IMR-90 (cell line): ENCODE measurements at regions not wholly inside any gene's neighbourhood (a gene's known extent, or its start where the extent isn't known, plus 50 kb on each side); places are given as distances from the start of the nearest gene placed in this dataset.
A peak's percentile ranks its signal among the peaks of the same experiment; 100 is the strongest.

Experiments used
- ATAC-seq: fragments of 200-7000 bp; cut with Tn5 transposase; 2 replicates; pipeline ENCODE4 v1.9.1; 2020; ENCODE audit warnings: low read depth, mild to moderate bottlenecking, moderate library complexity
- BruUV-seq: library from RNA; stranded (reverse); fragments of 400-500 nt; replicated peaks from 2 replicates; lab custom pipeline; 2021; lab: Mats Ljungman, UMichigan
- CTCF ChIA-PET: fragments of 300-600 bp; formaldehyde crosslinking; extraction: SDS; loops from one replicate; lab custom pipeline; 2021; ENCODE audit warnings: antibody characterized with exemption; lab: Yijun Ruan, JAX
- POLR2A ChIA-PET: fragments of 300-600 bp; sonication (Branson Sonifier 250); formaldehyde crosslinking; loops from one replicate; lab custom pipeline; 2022; ENCODE audit warnings: antibody characterized with exemption; ENCODE audit not compliant: unreplicated experiment; lab: Charles Lee
- DNase-seq: peaks from one replicate; pipeline ENCODE4 v3.0.0; 2013
- H2AFZ ChIP-seq: replicated peaks from 2 replicates; pipeline ENCODE3; 2013; ENCODE audit warnings: low read length, mild to moderate bottlenecking; ENCODE audit not compliant: poor library complexity
- H2AK5ac ChIP-seq: 2 replicates; pipeline ENCODE4 v1.6.1; 2013; ENCODE audit warnings: low read depth, low read length, inconsistent platforms
- H2AK9ac ChIP-seq: replicated peaks from 2 replicates; pipeline ENCODE3; 2013; ENCODE audit warnings: mild to moderate bottlenecking, low read depth, low read length, moderate library complexity; ENCODE audit not compliant: poor library complexity
- H2BK120ac ChIP-seq: 2 replicates; pipeline ENCODE4 v1.6.1; 2013; ENCODE audit warnings: low read depth, low read length, inconsistent platforms
- H2BK15ac ChIP-seq: 3 replicates; pipeline ENCODE4 v1.6.1; 2013; ENCODE audit warnings: low read depth, low read length, inconsistent platforms
- H2BK20ac ChIP-seq: 2 replicates; pipeline ENCODE4 v1.6.1; 2013; ENCODE audit warnings: low read depth, mild to moderate bottlenecking, inconsistent platforms, low read length, moderate library complexity
- H2BK5ac ChIP-seq: 2 replicates; pipeline ENCODE4 v1.6.1; 2013; ENCODE audit warnings: mild to moderate bottlenecking, low read depth, low read length, inconsistent platforms; ENCODE audit not compliant: poor library complexity, severe bottlenecking
- H3K14ac ChIP-seq: replicated peaks from 2 replicates; pipeline ENCODE4 v1.6.1; 2013; ENCODE audit warnings: low read depth, low read length, inconsistent platforms
- H3K18ac ChIP-seq: 2 replicates; pipeline ENCODE4 v1.6.1; 2013; ENCODE audit warnings: low read depth, low read length, control low read depth
- H3K23ac ChIP-seq: 2 replicates; pipeline ENCODE4 v1.6.1; 2013; ENCODE audit warnings: low read depth, low read length, inconsistent platforms
- H3K27ac ChIP-seq: 2 replicates; pipeline ENCODE4 v1.5.1; 2013; ENCODE audit warnings: mild to moderate bottlenecking, control low read depth, low read length; ENCODE audit not compliant: insufficient read depth
- H3K27me3 ChIP-seq: 2 replicates; pipeline ENCODE4 v1.6.1; 2013; ENCODE audit warnings: low read length; ENCODE audit not compliant: control insufficient read depth, insufficient read depth
- H3K36me3 ChIP-seq: 2 replicates; pipeline ENCODE4 v1.6.1; 2013; ENCODE audit warnings: low read length, mixed read lengths; ENCODE audit not compliant: control insufficient read depth, insufficient read depth
- H3K4ac ChIP-seq: 2 replicates; pipeline ENCODE4 v1.6.1; 2013; ENCODE audit warnings: low read depth, low read length, inconsistent platforms
- H3K4me1 ChIP-seq: 2 replicates; pipeline ENCODE4 v1.6.1; 2013; ENCODE audit warnings: low read length, mixed read lengths; ENCODE audit not compliant: control insufficient read depth, insufficient read depth
- H3K4me2 ChIP-seq: 2 replicates; pipeline ENCODE4 v1.6.1; 2013; ENCODE audit warnings: low read depth, mild to moderate bottlenecking, control low read depth, low read length, moderate library complexity
- H3K4me3 ChIP-seq: 2 replicates; pipeline ENCODE4 v1.5.1; 2013; ENCODE audit warnings: low read depth, mild to moderate bottlenecking, control low read depth, low read length, moderate library complexity; ENCODE audit not compliant: insufficient read depth
- H3K56ac ChIP-seq: 2 replicates; pipeline ENCODE4 v1.6.1; 2013; ENCODE audit warnings: low read length, inconsistent platforms; ENCODE audit not compliant: insufficient read depth; ENCODE audit errors: extremely low read depth
- H3K79me1 ChIP-seq, 2 experiments: 2 replicates each; pipeline ENCODE4 v1.6.1; 2013; ENCODE audit warnings: low read length in 2 of 2, inconsistent platforms in 1 of 2, low read depth in 1 of 2
- H3K9ac ChIP-seq: 2 replicates; pipeline ENCODE4 v1.6.1; 2013; ENCODE audit warnings: low read depth, low read length, control low read depth
- H3K9me1 ChIP-seq: 2 replicates; pipeline ENCODE4 v1.6.1; 2013; ENCODE audit warnings: low read length, inconsistent platforms; ENCODE audit not compliant: insufficient read depth
- H3K9me3 ChIP-seq: 2 replicates; pipeline ENCODE4 v1.6.1; 2013; ENCODE audit warnings: low read length; ENCODE audit not compliant: control insufficient read depth, insufficient read depth
- H4K20me1 ChIP-seq: 2 replicates; pipeline ENCODE4 v1.6.1; 2013; ENCODE audit warnings: low read length, inconsistent platforms; ENCODE audit not compliant: insufficient read depth
- H4K5ac ChIP-seq: 2 replicates; pipeline ENCODE4 v1.6.1; 2013; ENCODE audit warnings: mild to moderate bottlenecking, low read depth, low read length, control low read depth
- H4K8ac ChIP-seq, 2 experiments: 2 replicates each; pipeline ENCODE4 v1.6.1; 2013; ENCODE audit warnings: low read depth in 2 of 2, low read length in 2 of 2, control low read depth in 1 of 2, inconsistent platforms in 1 of 2
- H4K91ac ChIP-seq: 2 replicates; pipeline ENCODE4 v1.6.1; 2013; ENCODE audit warnings: low read depth, low read length, inconsistent platforms; ENCODE audit not compliant: insufficient read depth
- BHLHE40 ChIP-seq: fragments of 150-350 bp; IDR thresholded peaks from 2 replicates; pipeline ENCODE4 v1.6.1; 2016; ENCODE audit warnings: mild to moderate bottlenecking, low read depth, low read length
- CEBPB ChIP-seq: IDR thresholded peaks from 2 replicates; pipeline ENCODE4 v1.6.1; 2012; ENCODE audit warnings: low read depth, low read length, improper control_type of control experiment
- CHD1 ChIP-seq: IDR thresholded peaks from 2 replicates; pipeline ENCODE4 v1.6.1; 2012; ENCODE audit warnings: low read depth, low read length, improper control_type of control experiment
- CTCF ChIP-seq: conservative IDR thresholded peaks from 2 replicates; pipeline ENCODE4 v1.5.1; 2012; ENCODE audit warnings: mild to moderate bottlenecking, low read depth, low read length, improper control_type of control experiment
- FOS ChIP-seq: fragments of 150-350 bp; IDR thresholded peaks from 2 replicates; pipeline ENCODE4 v1.6.1; 2016; ENCODE audit warnings: low read depth, low read length
- MAFK ChIP-seq: IDR thresholded peaks from 2 replicates; pipeline ENCODE4 v1.6.1; 2012; ENCODE audit warnings: low read depth, low read length, improper control_type of control experiment
- MAZ ChIP-seq: IDR thresholded peaks from 2 replicates; pipeline ENCODE4 v1.6.1; 2012; ENCODE audit warnings: low read depth, mild to moderate bottlenecking, low read length, improper control_type of control experiment, moderate library complexity, borderline replicate concordance
- MXI1 ChIP-seq: IDR thresholded peaks from 2 replicates; pipeline ENCODE4 v1.6.1; 2012; ENCODE audit warnings: low read depth, mild to moderate bottlenecking, low read length, moderate library complexity, borderline replicate concordance
- NFE2L2 ChIP-seq: fragments of 150-350 bp; IDR thresholded peaks from 2 replicates; pipeline ENCODE4 v1.6.1; 2016; ENCODE audit warnings: low read depth, mild to moderate bottlenecking, low read length
- POLR2A ChIP-seq: IDR thresholded peaks from 2 replicates; pipeline ENCODE4 v1.6.1; 2012; ENCODE audit warnings: mild to moderate bottlenecking, low read depth, low read length
- RAD21 ChIP-seq: IDR thresholded peaks from 2 replicates; pipeline ENCODE4 v1.6.1; 2012; ENCODE audit warnings: low read length, improper control_type of control experiment
- RCOR1 ChIP-seq: IDR thresholded peaks from 2 replicates; pipeline ENCODE4 v1.6.1; 2012; ENCODE audit warnings: mild to moderate bottlenecking, low read length, improper control_type of control experiment; ENCODE audit not compliant: insufficient replicate concordance
- RFX5 ChIP-seq: IDR thresholded peaks from 2 replicates; pipeline ENCODE4 v1.8.0; 2012; ENCODE audit warnings: low read depth, mild to moderate bottlenecking, low read length, moderate library complexity
- SMC3 ChIP-seq: fragments of 150-350 bp; IDR thresholded peaks from 2 replicates; pipeline ENCODE4 v1.6.1; 2016; ENCODE audit warnings: low read depth, mild to moderate bottlenecking, antibody characterized with exemption, low read length, moderate library complexity
- WGBS, 2 experiments: methylation state at CpG; one replicate each; pipeline versions ENCODE4 v1.1.5 to v1.1.7; 2013; ENCODE audit warnings: missing lambda C conversion rate in 2 of 2; ENCODE audit not compliant: insufficient read length in 1 of 2; ENCODE audit errors: extremely low coverage in 2 of 2; 5-methylcytosine and 5-hydroxymethylcytosine counted together
- dilution Hi-C: fragments of 300-500 bp; cut with HindIII; formaldehyde crosslinking; loops from one replicate; pipeline ENCODE4 v1.14.3; 2018; ENCODE audit warnings: low sequenced_read_pairs; ENCODE audit not compliant: unreplicated experiment
- in situ Hi-C: fragments of 300-500 bp; cut with MboI; formaldehyde crosslinking; loops from 3 replicates; pipeline ENCODE4 v1.14.3; 2019; ENCODE audit warnings: low sequenced_read_pairs, inconsistent platforms, mixed read lengths
- intact Hi-C: fragments of 100-400 bp; cut with micrococcal nuclease; formaldehyde crosslinking; loops from 2 replicates; pipeline ENCODE4 v1.10.0; 2022
- TF ChIP-seq, protein P1 (sequence below): fragments of 150-350 bp; IDR thresholded peaks from 2 replicates; pipeline ENCODE4 v1.6.1; 2017; ENCODE audit warnings: mild to moderate bottlenecking, antibody characterized with exemption, low read length, low read depth
- TF ChIP-seq, protein P2 (sequence below): fragments of 150-350 bp; IDR thresholded peaks from 2 replicates; pipeline ENCODE4 v1.6.1; 2016; ENCODE audit warnings: low read depth, mild to moderate bottlenecking, low read length, moderate library complexity, borderline replicate concordance

DNA sequence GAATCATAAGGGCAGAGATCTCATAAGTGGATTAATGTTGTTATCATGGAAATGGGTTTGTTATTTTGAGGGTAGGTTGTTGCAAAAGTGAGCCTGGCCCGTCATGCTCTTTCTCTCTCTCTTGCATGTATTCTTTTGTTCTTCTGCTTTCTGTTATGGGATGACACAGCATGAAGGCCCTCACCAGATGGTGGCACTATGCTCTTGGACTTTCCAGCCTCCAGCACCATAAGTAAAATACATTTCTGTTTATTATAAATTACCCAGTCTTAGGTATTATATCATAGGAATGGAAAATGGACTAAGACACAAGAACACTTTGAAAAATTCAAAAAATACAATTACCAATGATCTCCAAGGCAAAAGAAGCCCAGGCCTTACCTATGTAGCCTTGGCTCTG, 676.1 kb downstream of the PTPRU start:
- H3K14ac ChIP-seq: no peak overlapping the region
- no peak overlapping the region for H3K4ac ChIP-seq
- no peaks in the 10 kb centered on the region for H3K36me3 ChIP-seq
- H3K4me3 ChIP-seq: no peak overlapping the region
- H2BK15ac ChIP-seq: no peak overlapping the region
- TF ChIP-seq BHLHE40: no peak
- TF ChIP-seq CTCF: peak; percentile 54
- TF ChIP-seq FOS: no peak
- TF ChIP-seq MXI1: no peak
- no peak for TF ChIP-seq POLR2A
- TF ChIP-seq MAFK: no peak
- no peak for TF ChIP-seq MAZ
- TF ChIP-seq RCOR1: no peak
- TF ChIP-seq, protein P1, sequence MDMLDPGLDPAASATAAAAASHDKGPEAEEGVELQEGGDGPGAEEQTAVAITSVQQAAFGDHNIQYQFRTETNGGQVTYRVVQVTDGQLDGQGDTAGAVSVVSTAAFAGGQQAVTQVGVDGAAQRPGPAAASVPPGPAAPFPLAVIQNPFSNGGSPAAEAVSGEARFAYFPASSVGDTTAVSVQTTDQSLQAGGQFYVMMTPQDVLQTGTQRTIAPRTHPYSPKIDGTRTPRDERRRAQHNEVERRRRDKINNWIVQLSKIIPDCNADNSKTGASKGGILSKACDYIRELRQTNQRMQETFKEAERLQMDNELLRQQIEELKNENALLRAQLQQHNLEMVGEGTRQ: no peak
- no peak for TF ChIP-seq CHD1
- TF ChIP-seq, protein P2, sequence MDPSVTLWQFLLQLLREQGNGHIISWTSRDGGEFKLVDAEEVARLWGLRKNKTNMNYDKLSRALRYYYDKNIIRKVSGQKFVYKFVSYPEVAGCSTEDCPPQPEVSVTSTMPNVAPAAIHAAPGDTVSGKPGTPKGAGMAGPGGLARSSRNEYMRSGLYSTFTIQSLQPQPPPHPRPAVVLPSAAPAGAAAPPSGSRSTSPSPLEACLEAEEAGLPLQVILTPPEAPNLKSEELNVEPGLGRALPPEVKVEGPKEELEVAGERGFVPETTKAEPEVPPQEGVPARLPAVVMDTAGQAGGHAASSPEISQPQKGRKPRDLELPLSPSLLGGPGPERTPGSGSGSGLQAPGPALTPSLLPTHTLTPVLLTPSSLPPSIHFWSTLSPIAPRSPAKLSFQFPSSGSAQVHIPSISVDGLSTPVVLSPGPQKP: no peak
- peak; percentile 51 for TF ChIP-seq SMC3
- no peak for TF ChIP-seq CEBPB
- TF ChIP-seq RAD21: peak; percentile 56
- TF ChIP-seq RFX5: no peak
- no peak for TF ChIP-seq NFE2L2
- no peak overlapping the region for H2AK5ac ChIP-seq
- no peak overlapping the region for H2BK5ac ChIP-seq
- H3K27ac ChIP-seq: no peak overlapping the region
- ChIA-PET POLR2A (no interaction called here), CTCF (no interaction called here)
- H2BK120ac ChIP-seq: no peak overlapping the region
- H3K27me3 ChIP-seq: no peaks in the 10 kb centered on the region
- H4K20me1 ChIP-seq: no peaks in the 10 kb centered on the region
- ATAC-seq: no peak; the same call in 1 of the 2 replicates
- H2BK20ac ChIP-seq: no peak overlapping the region
- no peak overlapping the region for H3K23ac ChIP-seq
- peak; percentile 54 for DNase-seq
- no peak overlapping the region for H3K4me2 ChIP-seq
- dilution Hi-C loops: no loop called here
- no CpG with 5 or more reads among the region's 1 CpG for WGBS, 2 experiments
- no peak overlapping the region for H4K8ac ChIP-seq
- no peaks in the 10 kb centered on the region for H3K4me1 ChIP-seq
- intact Hi-C loops: loop anchor here (1.0 to 10.0 kb wide), 2 partner anchors 174 to 462 kb away; no protein-coding TSS in a partner anchor
- H4K91ac ChIP-seq: no peak overlapping the region
- in situ Hi-C loops: no loop called here
- no peaks in the 10 kb centered on the region for H3K9me1 ChIP-seq
- H3K56ac ChIP-seq: no peak overlapping the region
- no peaks in the 10 kb centered on the region for H3K9me3 ChIP-seq
- H3K79me1 ChIP-seq: no peaks in the 10 kb centered on the region
- H2AFZ ChIP-seq: no peak overlapping the region
- no peak overlapping the region for H3K18ac ChIP-seq
- no TSS peak for BruUV-seq
- no peak overlapping the region for H3K9ac ChIP-seq
- H4K5ac ChIP-seq: no peak overlapping the region
- no peak overlapping the region for H2AK9ac ChIP-seq
